ENCODE measurements at regions not wholly inside any gene's neighbourhood (a gene's known extent, or its start where the extent isn't known, plus 50 kb on each side); places are given as distances from the start of the nearest gene placed in this dataset.

- peak; percentile 95 for DNase-seq (ENCODE audit: low read depth)
These were observed 253.7 kb downstream of the AASDHPPT start for GRCh38 chr11:106331176-106331575.

- DNase-seq (ENCODE audit: low read depth): no peak
These were observed 256.2 kb downstream of the AASDHPPT start for GRCh38 chr11:106333678-106334077.

DNA sequence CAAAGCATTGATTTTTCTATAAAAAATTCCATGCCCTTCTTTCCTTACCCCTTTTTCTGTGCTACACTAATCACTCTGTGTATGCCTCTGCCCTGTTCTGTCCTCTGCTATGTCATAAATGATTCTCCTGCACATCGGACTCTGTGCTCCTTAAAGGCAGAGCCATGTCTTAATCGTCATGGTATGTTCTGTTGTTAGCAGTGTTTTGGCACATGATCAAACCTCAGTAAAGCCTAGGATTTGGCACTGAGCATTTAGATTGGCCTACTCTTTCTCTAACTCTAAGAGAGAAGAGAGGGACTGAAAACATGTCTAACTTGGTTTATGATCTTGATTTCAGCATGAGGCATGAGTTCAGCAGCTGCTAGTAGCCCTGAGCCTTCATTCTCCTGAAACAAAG lies 266.9 kb downstream of the AASDHPPT start:
- DNase-seq (ENCODE audit: low read depth): peak; percentile 36

GRCh38 chr11:106344966-106345365 lies 267.5 kb downstream of the AASDHPPT start:
- DNase-seq (ENCODE audit: low read depth): no peak

DNA sequence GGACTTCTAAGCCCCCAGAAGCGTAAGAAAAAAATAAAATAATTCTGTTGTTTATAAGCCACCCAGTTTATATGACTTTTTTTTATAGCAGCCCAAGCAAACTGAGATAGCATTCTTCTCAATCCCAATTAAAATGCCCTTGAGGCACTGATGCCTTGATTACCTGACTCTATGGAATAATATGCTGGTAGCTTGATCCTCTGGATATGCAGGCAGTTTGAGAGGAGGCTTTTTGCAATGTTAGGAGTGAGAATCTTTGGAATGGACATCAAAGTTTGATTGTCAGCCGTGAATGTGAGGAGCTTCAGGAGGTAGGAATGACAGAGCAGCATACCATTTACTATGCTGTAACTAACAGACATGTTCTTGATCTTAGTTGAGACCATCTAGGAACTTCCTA lies 275.6 kb downstream of the AASDHPPT start:
- no peak for DNase-seq (ENCODE audit: low read depth)

DNA sequence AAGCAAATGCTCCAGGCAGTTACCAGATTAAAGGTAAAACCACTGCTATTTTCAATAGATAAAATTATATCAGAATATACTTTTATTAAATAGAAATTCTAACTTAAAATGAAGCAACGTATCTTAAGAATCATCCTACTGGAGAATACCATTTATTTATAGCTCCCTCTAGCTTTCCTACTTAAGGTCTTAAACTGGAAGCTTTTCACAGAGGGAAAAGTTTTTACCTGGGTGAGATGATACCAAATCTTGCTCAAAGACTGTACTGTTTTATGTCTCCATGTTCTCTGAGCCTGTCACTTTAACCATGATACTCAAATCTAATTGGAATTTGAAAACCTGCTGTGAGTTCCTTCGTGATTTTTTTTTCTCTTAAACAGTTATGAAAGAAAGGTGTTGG lies 291.8 kb downstream of the AASDHPPT start:
- DNase-seq (ENCODE audit: low read depth): peak; percentile 14

DNA sequence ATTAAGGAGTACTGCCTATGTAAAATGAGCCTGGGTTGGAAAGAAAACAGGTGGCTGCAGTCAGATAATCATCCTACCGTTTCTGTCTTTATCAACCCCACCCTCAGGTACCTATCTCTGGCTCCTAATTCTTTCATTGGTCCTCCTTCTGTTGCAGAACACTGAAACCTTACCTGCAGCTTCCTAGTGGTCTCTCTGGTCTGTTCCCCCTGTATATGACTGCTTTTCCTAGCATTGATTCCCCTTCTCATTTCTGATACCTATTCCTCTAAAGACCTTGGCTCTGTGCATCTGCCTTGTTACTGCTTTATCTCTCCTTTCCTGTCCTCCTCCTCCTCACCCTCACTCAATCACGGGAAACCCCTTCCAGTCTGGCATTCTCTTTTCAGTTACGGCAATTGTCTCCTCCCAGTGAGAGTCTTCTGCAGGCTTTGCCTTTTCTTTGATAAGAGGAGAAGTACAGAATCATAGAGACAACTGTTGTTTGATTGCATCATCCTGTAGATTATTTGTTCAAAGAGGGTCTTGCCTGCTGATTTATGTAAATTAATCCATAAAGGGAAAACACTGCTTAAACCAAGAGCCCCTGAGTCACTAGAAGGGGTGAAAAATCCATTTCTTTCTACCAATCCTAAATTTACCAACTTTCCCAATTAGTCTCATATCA lies 301.2 kb downstream of the AASDHPPT start:
- no peak for DNase-seq (ENCODE audit: low read depth)

GRCh38 chr11:106379265-106379664 lies 301.8 kb downstream of the AASDHPPT start:
- DNase-seq (ENCODE audit: low read depth): no peak

DNA sequence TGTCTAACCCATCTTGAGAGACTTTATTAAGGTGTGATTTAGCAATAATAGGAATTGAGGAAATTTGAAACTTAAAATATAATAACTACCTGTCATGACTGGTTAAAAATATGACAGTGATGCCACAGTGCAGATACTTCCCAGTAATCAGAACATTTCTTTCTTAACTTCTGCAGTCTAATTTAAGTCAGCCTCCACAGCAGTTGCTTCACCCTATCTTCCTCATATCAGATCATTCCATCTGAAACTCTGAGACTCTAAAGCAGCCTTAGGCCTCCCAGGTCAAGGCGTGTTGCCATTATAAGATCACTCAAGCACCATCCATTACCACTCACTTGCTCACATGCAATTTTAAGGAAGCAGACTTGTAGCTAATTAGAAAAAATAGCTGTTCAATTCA lies 302.2 kb downstream of the AASDHPPT start:
- DNase-seq (ENCODE audit: low read depth): no peak

DNA sequence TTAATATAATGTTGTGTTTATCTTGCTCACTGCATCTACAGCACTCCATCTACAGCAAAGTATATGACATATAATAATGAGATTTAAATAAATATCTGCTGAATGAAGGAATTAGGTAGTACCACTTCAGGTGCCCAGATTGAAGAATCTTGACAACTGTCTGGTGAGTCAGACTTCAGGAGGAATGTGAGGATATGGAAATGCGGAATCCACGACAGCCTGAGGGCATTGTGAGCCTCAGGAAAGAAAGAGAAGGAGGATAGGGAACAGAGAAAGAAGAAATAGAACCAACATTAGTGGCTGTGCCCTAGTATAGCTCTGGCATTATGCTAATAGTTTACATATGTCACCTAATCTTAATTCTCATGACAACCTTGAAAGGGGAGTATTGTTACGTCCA lies 304.4 kb downstream of the AASDHPPT start:
- peak; percentile 18 for DNase-seq (ENCODE audit: low read depth)

GRCh38 chr11:106384429-106384828 lies 307.0 kb downstream of the AASDHPPT start:
- DNase-seq (ENCODE audit: low read depth): no peak

DNA sequence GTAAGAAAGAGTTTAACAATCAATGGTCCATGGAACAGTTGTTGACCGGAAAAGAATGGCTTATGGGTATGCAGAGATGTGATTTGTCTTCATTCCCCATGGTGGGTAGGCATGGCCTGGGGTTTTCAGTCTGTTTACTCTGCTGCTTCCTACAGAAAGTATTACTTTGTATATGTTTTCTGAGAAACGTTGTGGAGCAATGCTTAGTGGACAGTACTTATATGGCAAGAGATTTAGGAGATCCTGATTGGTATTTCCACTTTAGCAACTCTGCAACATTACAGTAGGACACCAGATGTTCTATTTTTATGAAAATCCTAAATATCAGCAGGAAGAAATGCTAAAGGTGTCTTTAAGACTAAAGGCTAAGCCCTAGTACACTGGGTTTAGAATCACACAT lies 309.1 kb downstream of the AASDHPPT start:
- DNase-seq (ENCODE audit: low read depth): no peak

GRCh38 chr11:106389101-106389500 lies 311.6 kb downstream of the AASDHPPT start:
- peak; percentile 82 for DNase-seq (ENCODE audit: low read depth)

GRCh38 chr11:106390078-106390477 lies 312.6 kb downstream of the AASDHPPT start:
- DNase-seq (ENCODE audit: low read depth): no peak

DNA sequence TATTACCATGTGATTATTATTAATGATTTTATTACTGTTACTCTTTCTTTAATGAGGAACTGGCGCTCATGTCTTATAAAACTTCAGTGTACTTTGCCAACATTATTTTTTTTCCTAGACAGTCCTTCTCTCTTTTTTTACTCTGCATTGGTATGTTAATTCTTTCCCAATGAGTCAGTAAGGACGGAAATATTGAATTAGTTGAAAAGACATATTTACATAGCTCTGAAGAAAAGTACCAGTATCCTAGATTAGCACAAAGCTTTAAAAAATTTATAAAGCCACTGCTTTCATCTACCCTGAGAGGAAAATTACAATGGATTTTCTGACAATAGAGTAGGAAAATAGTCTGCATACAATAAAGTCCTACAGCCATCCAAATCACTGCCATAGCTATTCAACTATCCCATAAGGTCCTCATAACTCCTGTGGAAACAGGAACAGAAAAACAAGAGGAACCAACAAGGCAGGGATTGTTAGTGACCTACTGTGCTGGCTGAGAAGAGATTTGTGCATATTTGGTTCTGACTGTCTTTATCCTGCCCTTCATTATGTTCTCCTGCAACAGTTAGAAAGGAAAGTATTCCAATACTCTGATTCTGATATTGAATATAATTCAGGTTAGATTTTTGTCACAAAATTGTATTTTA lies 314.4 kb downstream of the AASDHPPT start:
- DNase-seq (ENCODE audit: low read depth): peak; percentile 23

GRCh38 chr11:106395716-106396349 lies 318.4 kb downstream of the AASDHPPT start:
- no peak for DNase-seq (ENCODE audit: low read depth)

GRCh38 chr11:106397787-106398501 lies 320.5 kb downstream of the AASDHPPT start:
- no peak for DNase-seq (ENCODE audit: low read depth)

DNA sequence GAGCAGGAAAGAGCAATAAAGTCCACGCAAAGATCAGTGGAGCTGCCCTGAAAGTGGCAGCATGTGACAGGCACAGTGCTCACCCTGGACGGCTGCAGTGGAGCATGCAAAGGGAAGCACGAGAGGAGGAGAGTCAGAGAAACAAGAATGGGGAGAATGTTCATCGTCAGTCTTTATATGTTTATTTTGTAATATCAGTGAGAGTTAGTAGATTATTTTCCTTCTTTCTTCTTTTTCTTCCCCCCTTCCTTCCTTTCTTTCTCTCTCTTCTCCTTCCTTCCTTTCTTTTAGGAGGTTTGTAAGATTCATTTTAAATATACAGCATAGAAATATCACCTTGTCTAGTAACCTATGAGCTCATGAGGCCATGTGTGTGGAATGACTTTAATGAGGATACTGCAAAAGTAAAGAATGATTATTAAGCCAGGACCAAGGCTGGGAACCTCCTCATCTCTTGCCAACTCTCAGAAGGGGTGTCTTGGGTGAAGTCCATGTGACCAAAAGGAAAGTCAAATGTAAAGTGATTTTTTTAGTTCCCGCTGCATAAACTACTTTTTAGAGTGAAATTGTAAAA lies 321.1 kb downstream of the AASDHPPT start:
- peak; percentile 72 for DNase-seq (ENCODE audit: low read depth)

DNA sequence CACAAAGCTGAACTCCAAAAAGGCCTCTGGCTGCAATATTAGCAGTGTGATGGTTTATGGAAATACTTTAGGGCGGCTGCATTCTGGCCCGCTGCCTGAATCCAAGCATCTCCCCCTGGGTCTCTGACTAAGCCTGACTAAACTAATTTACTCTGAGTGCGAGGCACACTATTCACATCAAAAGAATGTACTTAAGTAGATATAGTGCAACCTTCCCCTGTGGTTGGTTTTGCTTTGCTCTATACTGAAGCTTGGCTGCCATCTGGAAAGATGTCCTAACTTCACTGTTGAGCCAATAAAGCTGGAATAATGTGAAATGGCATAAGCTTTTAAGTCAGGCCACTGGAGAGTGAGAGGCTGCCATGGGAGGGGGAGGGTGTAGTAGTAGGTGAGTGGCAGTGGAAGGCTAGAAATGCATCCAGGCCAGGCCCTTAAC lies 321.6 kb downstream of the AASDHPPT start:
- DNase-seq (ENCODE audit: low read depth): peak; percentile 99

DNA sequence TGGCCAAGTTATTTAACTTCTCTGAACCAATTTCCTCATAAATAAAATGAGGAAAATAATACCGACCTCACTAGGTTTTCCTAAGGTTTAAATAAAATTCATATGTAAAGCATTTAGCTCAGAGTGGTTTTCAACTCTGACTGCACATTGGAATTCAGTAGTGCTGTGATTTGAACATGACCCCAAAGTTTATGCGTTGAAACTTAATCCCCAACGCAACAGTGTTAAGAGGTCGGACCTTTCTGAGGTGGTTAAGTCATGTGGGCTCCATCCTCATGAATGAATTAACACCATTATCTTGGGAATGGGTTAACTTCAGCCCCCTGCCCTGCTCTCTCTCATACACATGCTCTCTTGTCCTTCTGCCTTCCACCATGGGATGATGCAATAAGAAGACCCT lies 322.2 kb downstream of the AASDHPPT start:
- DNase-seq (ENCODE audit: low read depth): no peak

DNA sequence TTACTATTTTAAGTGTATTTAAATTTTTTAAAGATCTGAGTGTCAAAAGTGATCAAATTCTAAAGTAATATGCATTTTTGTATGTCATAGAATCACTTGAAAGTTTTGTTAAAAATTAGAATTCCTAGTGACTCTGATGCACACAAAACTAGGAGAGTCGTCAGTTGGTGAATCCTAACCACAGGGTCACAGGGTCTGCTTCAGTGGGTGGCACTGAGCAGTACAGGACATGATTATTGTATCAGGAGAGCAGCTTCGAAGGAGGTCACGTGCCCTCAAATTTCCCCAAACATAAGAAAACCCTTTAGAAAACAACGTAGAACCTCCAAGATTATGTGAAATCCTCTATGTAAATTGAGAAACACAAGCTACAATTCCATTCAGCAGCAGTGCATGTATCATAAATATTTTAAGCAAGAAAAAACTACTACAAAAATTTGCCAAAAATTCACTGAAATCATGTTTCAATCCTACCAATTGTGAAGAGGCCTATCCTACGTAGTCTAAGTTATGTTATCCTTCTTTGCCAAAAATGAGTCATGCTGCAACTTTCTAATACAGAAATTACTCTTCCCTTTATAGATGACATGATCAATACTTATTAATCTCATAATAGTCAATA lies 323.6 kb downstream of the AASDHPPT start:
- DNase-seq (ENCODE audit: low read depth): no peak

GRCh38 chr11:106403751-106404150 lies 326.3 kb downstream of the AASDHPPT start:
- DNase-seq (ENCODE audit: low read depth): no peak
